OCI-LY7 (cell line): ENCODE measurements at regions not wholly inside any gene's neighbourhood (a gene's known extent, or its start where the extent isn't known, plus 50 kb on each side); places are given as distances from the start of the nearest gene placed in this dataset.

ENCODE experiments used
- BruUV-seq: library from RNA; stranded (reverse); fragments of 400-500 nt; replicated peaks from 2 replicates; lab custom pipeline; 2021; lab: Mats Ljungman, UMichigan
- CTCF ChIA-PET: fragments of 300-600 bp; sonication (Branson Sonifier 250); formaldehyde crosslinking; loops from one replicate; lab custom pipeline; 2022; ENCODE audit warnings: antibody characterized with exemption; ENCODE audit not compliant: unreplicated experiment; lab: Charles Lee
- POLR2A ChIA-PET: fragments of 300-600 bp; sonication (Branson Sonifier 250); formaldehyde crosslinking; loops from one replicate; lab custom pipeline; 2022; ENCODE audit warnings: antibody characterized with exemption; lab: Charles Lee
- DNase-seq: peaks from one replicate; pipeline ENCODE4 v3.0.0-alpha.2; 2015; ENCODE audit warnings: low spot score
- H2AFZ ChIP-seq: fragments of 200-600 bp; sonication (generic), shearing (Covaris generic); 2 replicates; pipeline ENCODE4 v1.6.1; 2014; ENCODE audit warnings: mild to moderate bottlenecking, antibody characterized with exemption, low read length, moderate library complexity
- H3K27ac ChIP-seq: fragments of 200-600 bp; sonication (generic); 2 replicates; pipeline ENCODE4 v1.5.1; 2014; ENCODE audit warnings: mixed run types, low read depth, mild to moderate bottlenecking, moderate library complexity, low read length, inconsistent platforms; ENCODE audit not compliant: poor library complexity, severe bottlenecking
- H3K36me3 ChIP-seq: fragments of 200-600 bp; sonication (generic); 2 replicates; pipeline ENCODE4 v1.6.1; 2014; ENCODE audit warnings: mild to moderate bottlenecking, antibody characterized with exemption, low read length, moderate library complexity, mixed read lengths; ENCODE audit not compliant: insufficient read depth
- H3K4me1 ChIP-seq: fragments of 200-600 bp; sonication (generic); 2 replicates; pipeline ENCODE4 v1.5.1; 2014; ENCODE audit warnings: mild to moderate bottlenecking, low read length; ENCODE audit not compliant: insufficient read depth, poor library complexity, severe bottlenecking
- H3K4me2 ChIP-seq: fragments of 200-600 bp; sonication (generic); 2 replicates; pipeline ENCODE4 v1.6.1; 2014; ENCODE audit warnings: mild to moderate bottlenecking, low read length
- H3K4me3 ChIP-seq: fragments of 200-600 bp; sonication (generic); 2 replicates; pipeline ENCODE4 v1.5.1; 2014; ENCODE audit warnings: mild to moderate bottlenecking, low read depth, low read length; ENCODE audit not compliant: poor library complexity, severe bottlenecking
- H3K79me2 ChIP-seq: fragments of 200-600 bp; sonication (generic); 2 replicates; pipeline ENCODE4 v1.6.1; 2016; ENCODE audit warnings: low read depth, mild to moderate bottlenecking, low read length, moderate library complexity, mixed read lengths; ENCODE audit not compliant: insufficient read depth
- H3K9me2 ChIP-seq: fragments of 200-600 bp; sonication (generic); 2 replicates; pipeline ENCODE4 v1.6.1; 2016; ENCODE audit warnings: mild to moderate bottlenecking, low read length, mixed read lengths; ENCODE audit not compliant: insufficient read depth
- H3K9me3 ChIP-seq: fragments of 200-600 bp; sonication (generic); 2 replicates; pipeline ENCODE4 v1.6.1; 2014; ENCODE audit warnings: mild to moderate bottlenecking, mixed run types, low read length, mixed read lengths
- H4K20me1 ChIP-seq: fragments of 200-600 bp; sonication (generic); 2 replicates; pipeline ENCODE4 v1.6.1; 2014; ENCODE audit warnings: mild to moderate bottlenecking, antibody characterized with exemption, low read length, moderate library complexity, mixed read lengths; ENCODE audit not compliant: insufficient read depth
- EZH2phosphoT487 ChIP-seq: fragments of 200-600 bp; sonication (generic); IDR thresholded peaks from 2 replicates; pipeline ENCODE4 v1.6.1; 2018; ENCODE audit warnings: low read depth, borderline replicate concordance, mild to moderate bottlenecking, mixed run types, antibody characterized with exemption, low read length, moderate library complexity, mixed read lengths
- intact Hi-C: fragments of 100-400 bp; cut with micrococcal nuclease; formaldehyde crosslinking; loops from one replicate; pipeline ENCODE4 v1.10.0; 2022; ENCODE audit not compliant: unreplicated experiment
- TF ChIP-seq, protein P1 (sequence below): fragments of 200-600 bp; sonication (generic); conservative IDR thresholded peaks from 2 replicates; pipeline ENCODE4 v1.5.1; 2014; ENCODE audit warnings: mild to moderate bottlenecking, antibody characterized with exemption, low read length, moderate library complexity, mixed read lengths

DNA sequence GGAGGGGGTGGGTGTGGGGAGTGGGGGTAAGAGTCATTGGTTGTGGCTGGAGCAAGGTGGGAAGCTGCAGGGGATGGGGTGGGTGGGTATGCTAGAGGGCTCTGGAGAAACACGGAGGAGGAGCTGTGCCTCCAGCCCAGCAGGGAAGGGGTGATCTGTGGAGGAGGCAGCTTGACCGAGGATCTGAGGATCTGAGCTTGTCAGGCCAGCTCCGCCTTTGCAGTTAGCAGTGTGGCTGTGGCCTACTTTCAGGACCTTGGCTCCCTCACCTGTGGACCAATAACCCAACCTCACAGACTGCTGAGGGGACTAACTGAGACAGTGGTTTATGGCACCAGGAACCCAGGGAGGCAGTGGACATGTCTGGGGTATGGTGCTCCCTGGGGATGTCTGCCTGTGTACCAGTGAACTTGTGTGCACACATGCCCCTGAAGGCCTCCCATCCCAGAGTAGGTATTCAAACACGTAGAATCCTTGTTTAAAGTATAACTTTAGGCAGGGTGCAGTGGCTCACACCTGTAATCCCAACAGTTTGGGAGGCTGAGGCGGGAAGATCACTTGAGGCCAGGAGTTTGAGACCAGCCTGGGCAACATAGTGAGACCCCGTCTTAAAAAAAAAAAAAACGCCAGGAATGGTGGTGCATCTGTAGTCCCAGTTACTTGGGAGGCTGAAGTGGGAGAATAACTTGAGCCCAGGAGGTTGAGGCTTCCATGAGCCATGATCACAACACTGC, 52.5 kb upstream of the LINGO1 start:
- no peak for DNase-seq
- BruUV-seq: no TSS peak
- Histone ChIP-seq H2AFZ (no peak overlapping the region), H3K4me1 (no peaks in the 10 kb centered on the region), H3K4me3 (no peak overlapping the region), H3K36me3 (no peaks in the 10 kb centered on the region), H3K9me3 (no peaks in the 10 kb centered on the region), H3K79me2 (no peaks in the 10 kb centered on the region), H3K27ac (no peak overlapping the region), H4K20me1 (no peaks in the 10 kb centered on the region; the same call in 1 of the 2 replicates), H3K4me2 (no peak overlapping the region), H3K9me2 (no peaks in the 10 kb centered on the region)
- TF ChIP-seq, protein P1, sequence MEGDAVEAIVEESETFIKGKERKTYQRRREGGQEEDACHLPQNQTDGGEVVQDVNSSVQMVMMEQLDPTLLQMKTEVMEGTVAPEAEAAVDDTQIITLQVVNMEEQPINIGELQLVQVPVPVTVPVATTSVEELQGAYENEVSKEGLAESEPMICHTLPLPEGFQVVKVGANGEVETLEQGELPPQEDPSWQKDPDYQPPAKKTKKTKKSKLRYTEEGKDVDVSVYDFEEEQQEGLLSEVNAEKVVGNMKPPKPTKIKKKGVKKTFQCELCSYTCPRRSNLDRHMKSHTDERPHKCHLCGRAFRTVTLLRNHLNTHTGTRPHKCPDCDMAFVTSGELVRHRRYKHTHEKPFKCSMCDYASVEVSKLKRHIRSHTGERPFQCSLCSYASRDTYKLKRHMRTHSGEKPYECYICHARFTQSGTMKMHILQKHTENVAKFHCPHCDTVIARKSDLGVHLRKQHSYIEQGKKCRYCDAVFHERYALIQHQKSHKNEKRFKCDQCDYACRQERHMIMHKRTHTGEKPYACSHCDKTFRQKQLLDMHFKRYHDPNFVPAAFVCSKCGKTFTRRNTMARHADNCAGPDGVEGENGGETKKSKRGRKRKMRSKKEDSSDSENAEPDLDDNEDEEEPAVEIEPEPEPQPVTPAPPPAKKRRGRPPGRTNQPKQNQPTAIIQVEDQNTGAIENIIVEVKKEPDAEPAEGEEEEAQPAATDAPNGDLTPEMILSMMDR: no peak
- TF ChIP-seq EZH2phosphoT487: no peak
- ChIA-PET POLR2A (no interaction called here), CTCF (no interaction called here)
- intact Hi-C loops: no loop called here

DNA sequence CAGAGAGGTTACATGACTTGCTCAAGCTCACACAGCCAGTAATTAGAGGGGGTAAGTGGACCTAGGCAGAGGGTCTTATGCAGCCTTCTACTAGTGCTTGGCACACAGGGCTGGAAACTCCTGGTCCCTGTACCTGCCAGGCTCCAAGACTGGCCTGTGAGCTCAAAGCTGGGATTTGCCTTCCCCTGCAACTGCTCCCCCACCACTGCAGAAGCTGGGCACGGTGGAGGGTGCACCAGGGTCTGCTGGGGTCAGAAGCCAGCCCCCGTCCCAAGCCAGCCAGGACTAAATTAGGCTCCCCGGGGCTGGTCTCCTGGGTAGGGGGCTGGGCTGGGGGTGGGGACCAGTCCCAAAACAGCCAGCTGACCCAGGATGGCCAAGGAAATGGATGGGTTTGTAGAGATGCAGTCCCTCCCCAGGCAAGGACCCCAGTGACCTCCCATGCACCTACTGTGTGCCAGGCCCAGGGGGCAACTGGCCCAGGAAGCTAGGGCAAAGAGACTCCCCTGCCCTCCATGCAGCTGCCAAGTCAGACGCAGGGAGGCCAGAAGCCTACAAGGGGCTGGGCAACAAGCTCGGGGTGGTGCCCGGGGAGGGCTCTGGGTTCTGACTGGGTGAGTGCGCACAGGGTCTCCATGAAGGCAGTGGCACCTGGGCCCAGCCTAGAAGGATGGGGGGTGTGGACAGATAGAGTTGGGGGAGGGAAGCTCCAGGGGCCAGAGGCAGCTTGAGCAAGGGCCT, 51.8 kb upstream of the LINGO1 start:
- Histone ChIP-seq H3K4me1 (no peaks in the 10 kb centered on the region), H4K20me1 (no peaks in the 10 kb centered on the region; the same call in 1 of the 2 replicates), H3K4me2 (no peak overlapping the region), H2AFZ (no peak overlapping the region), H3K79me2 (no peaks in the 10 kb centered on the region), H3K9me2 (no peaks in the 10 kb centered on the region), H3K36me3 (no peaks in the 10 kb centered on the region), H3K27ac (no peak overlapping the region), H3K9me3 (no peaks in the 10 kb centered on the region), H3K4me3 (no peak overlapping the region)
- no TSS peak for BruUV-seq
- ChIA-PET POLR2A (no interaction called here), CTCF (no interaction called here)
- intact Hi-C loops: no loop called here
- DNase-seq: no peak
- no peak for TF ChIP-seq EZH2phosphoT487
- TF ChIP-seq, protein P1: no peak

- Histone ChIP-seq H3K9me2 (no peaks in the 10 kb centered on the region), H3K36me3 (no peaks in the 10 kb centered on the region), H3K4me2 (no peak overlapping the region), H2AFZ (no peak overlapping the region), H3K4me1 (no peaks in the 10 kb centered on the region), H4K20me1 (no peaks in the 10 kb centered on the region; the same call in 1 of the 2 replicates), H3K4me3 (no peak overlapping the region), H3K79me2 (no peaks in the 10 kb centered on the region), H3K9me3 (no peaks in the 10 kb centered on the region), H3K27ac (no peak overlapping the region)
- BruUV-seq: no TSS peak
- CTCF ChIA-PET: no interaction called here
- TF ChIP-seq, protein P1: no peak
- TF ChIP-seq EZH2phosphoT487: no peak
- POLR2A ChIA-PET: no interaction called here
- intact Hi-C loops: no loop called here
- DNase-seq: no peak
Measured at GRCh38 chr15:77682564-77682963, 49.9 kb upstream of the LINGO1 start.
